SK-MEL-5 (cell line): ENCODE measurements at regions not wholly inside any gene's neighbourhood (a gene's known extent, or its start where the extent isn't known, plus 50 kb on each side); places are given as distances from the start of the nearest gene placed in this dataset.

Source experiments
- DNase-seq: peaks from one replicate; pipeline ENCODE4 v3.0.0-alpha.2; 2016; ENCODE audit warnings: low read depth, low spot score
- in situ Hi-C: cut with HindIII; loops from 2 replicates; pipeline ENCODE4 v1.10.0; 2016; ENCODE audit warnings: low sequenced_read_pairs, high pct_unique_total_duplicates, low pct_unique_long_range_greater_than_20kb

DNA sequence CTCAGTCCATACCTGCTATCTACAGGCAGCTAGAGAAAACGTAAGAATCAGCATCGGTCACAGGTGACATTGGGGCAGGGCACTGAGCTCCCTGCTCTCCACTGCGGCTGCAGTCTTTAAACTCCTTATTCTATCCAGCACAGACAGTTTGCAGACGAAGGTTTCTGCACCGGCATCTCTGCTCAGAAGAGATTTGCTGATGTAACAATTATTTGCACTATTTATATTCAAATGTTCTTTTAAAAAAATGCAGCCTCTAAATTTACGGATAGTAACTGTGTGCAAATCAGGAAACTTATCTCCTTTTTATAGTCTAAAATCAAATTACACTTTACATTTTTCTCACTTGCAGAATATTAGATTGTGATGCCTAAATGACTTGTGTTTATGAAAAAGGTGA lies 671.0 kb downstream of the VRK1 start:
- no peak for DNase-seq
- in situ Hi-C loops = no loop called here

- in situ Hi-C loops = no loop called here
- DNase-seq = no peak
Observed at GRCh38 chr14:97477353-97477752, 680.2 kb downstream of the VRK1 start.

DNA sequence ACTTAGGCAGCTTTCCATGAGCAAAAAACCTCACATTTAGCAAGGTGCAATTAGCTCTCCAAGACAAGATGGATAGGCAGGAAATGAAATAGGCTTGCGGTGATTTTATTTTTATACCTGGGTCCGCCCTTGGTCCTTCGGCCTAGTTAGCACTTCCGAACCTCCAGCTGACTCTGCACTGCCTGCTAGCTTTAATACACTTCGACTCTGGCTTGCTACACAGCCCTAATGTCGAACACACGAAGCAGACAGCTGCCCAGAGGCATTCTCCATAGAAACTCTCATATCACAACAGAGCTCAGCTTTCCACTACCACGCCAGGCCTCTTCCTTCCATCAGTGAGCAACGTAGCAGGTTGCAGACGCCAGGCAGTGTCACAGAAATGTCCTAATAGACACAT lies 688.0 kb downstream of the VRK1 start:
- DNase-seq = no peak
- in situ Hi-C loops = no loop called here

GRCh38 chr14:97486601-97487120 lies 689.5 kb downstream of the VRK1 start:
- DNase-seq = no peak

GRCh38 chr14:97489750-97490149 lies 692.6 kb downstream of the VRK1 start:
- in situ Hi-C loops = no loop called here
- no peak for DNase-seq

More at GRCh38 chr14:97486601-97487120, 689.5 kb downstream of the VRK1 start:
- in situ Hi-C loops = no loop called here

DNA sequence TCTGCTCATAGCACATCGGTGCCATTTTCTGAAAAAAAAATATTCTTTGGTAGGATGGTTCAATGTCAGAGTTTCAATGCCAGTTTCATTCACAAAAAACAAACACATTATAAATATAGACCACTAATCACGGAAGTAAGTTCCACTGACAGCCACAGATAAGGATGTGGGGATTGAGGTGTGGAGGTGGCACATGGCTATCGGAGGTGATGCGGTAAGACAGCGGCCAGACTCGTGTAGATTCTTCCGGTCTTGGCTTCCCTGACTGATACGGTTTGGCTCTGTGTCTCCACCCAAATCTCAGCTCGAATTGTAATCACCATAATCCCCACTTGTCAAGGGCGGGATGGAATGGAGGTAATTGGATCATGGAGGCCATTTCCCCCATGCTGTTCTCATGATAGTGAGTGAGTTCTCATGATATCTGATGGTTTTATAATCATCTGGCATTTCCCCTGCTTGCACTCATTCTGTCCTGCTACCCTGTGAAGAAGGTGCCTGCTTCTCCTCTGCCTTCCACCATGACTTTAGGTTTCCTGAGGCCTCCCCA lies 693.4 kb downstream of the VRK1 start:
- in situ Hi-C loops = no loop called here
- DNase-seq = no peak

- in situ Hi-C loops = no loop called here
- no peak for DNase-seq
Observed at GRCh38 chr14:97491697-97492096, 694.5 kb downstream of the VRK1 start.

DNA sequence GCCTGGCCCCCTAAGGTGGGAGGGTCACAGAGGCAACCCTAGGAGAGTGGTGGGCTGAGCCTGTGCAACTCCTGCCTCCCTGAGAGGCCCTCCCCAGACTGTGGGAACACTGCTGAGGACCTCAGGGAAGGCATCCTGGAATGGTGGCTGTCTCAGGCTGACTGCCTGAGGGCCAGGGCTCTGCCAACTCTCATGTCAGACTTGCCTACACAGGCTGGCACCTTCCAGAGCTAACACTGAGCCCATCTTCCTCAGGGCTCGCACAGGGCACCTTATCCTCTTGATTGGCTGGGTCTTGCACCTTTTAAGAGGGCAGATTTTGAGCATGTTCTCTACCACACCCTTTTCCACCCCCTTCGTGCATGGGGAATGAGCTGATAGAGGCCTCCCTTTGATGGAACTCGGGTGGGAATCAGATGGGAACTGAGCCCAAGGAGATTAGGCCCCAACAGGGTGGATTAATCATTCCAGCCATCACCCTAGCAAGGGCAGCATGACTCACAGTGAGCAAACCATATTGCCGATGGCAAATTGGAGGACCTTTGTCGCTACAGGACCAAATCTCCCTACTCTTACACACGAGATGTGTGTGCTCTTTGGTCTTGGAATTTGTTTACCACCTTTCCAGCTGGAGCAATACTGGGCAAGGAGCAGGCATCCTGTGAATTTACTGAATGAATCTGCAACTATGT lies 702.8 kb downstream of the VRK1 start:
- in situ Hi-C loops = no loop called here
- DNase-seq = no peak

DNA sequence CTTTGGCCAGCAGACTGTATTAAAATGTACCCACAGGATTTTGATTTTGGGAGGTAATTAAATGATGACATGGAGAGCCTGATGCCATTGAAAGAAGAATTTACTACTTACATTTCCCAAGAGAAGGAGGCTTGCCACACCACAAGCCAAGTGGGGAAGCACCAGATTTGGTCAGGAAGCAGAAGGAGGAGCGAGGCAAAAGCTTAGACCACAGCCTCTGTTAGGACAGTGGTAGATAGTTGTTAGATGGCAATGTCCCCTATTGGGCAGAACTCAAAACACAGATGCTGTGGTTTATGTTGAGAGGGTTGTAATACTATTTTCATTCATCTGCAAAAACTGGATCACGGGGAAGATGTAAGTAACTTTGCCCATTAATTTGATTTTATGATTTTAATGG lies 709.4 kb downstream of the VRK1 start:
- in situ Hi-C loops = no loop called here

GRCh38 chr14:97513891-97514290 lies 716.7 kb downstream of the VRK1 start:
- no peak for DNase-seq
- in situ Hi-C loops = no loop called here

More for the DNA sequence above, 709.4 kb downstream of the VRK1 start:
- no peak for DNase-seq

DNA sequence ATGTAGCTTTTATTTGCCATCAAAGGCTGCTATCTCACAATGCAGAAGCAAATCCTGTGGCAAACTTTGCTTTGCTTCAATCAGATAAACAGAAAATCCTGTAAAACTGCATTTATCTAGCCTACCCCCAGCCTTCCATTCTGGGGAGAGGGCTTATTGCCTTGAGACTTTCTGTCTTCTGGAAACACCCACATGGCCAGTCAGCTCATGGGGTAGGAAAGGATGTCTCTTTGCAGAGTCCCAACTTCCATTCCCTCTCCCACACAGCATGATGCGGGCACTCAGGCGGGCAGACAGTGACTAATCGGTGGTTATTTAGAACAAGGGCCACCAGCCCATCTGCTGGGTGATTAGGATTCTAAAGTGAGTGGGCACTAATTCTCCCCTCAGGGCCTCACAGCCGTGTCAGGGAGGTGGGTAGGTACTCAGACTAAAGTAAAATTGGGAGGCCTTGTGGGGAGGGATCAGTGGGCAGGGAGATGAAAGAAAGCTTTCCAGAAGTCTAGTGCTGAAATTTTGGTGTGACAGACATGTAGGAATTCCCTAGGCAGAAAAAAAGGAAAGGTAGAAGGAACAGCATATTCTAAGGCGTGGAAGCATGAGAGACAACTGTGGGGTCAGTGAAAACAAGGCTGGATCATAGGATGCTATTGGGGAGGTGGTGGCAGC lies 720.5 kb downstream of the VRK1 start:
- DNase-seq = no peak
- in situ Hi-C loops = no loop called here

- no peak for DNase-seq
- in situ Hi-C loops = no loop called here
Observed at GRCh38 chr14:97523936-97524335, 726.8 kb downstream of the VRK1 start.

DNA sequence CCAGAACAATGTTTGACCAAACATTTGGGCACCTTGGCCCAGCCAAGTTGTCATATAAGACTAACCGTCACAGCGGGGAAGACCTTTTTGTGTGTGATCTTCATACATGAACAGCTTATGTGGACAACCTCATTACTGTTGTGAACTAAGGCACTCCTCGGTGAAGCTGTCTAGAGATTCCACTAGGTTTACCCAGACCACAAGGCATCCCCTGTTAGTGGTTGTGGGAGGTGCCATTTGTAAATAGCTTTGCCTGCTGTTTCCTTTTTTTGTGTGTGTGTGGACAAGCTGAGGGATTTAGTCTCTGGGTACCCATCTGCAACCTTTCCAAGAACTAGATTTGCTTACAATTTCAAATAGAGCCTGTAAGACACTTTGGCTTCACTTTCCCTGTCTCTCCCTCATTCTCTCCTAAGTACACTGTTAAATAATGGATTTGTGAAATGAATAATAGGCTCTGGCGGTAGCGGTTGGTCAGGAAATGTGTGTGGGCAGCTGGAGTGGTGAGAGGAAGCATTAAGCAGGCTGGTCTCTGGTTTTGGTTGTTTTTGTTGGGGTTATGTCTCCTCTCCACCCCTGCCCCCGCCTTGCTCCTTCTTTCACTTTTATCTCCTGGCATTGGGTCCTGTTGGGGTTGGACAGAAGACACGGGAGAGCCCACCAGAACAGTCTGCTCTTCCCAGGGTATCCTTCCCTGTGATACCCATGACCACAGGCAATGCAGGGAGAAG lies 727.6 kb downstream of the VRK1 start:
- no peak for DNase-seq
- in situ Hi-C loops = no loop called here

- DNase-seq = no peak
- in situ Hi-C loops = no loop called here
Observed at GRCh38 chr14:97527993-97528392, 730.8 kb downstream of the VRK1 start.

DNA sequence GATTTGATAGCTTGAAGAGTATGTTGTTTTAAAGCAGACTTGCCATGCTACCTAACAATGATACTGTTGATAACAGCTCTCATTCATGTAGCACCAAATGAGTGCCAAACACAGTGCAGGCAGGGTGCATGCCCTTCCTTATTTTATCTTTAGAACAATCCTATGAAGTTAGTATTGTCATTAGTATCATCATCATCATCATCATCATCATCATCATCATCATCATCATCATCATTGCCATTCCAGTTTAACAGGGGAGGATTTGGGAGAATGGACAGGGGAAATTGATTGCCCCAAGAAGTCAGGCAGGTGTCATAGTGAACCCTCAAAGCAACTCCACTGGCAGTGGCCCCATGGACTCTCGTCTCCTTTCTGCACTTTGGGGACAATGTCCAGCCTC lies 734.9 kb downstream of the VRK1 start:
- in situ Hi-C loops = no loop called here
- DNase-seq = no peak

- DNase-seq = no peak
- in situ Hi-C loops = no loop called here
Observed at GRCh38 chr14:97536421-97536820, 739.2 kb downstream of the VRK1 start.

GRCh38 chr14:97538749-97539410 lies 741.7 kb downstream of the VRK1 start:
- no peak for DNase-seq
- in situ Hi-C loops = no loop called here

- DNase-seq = no peak
- in situ Hi-C loops = no loop called here
Observed at GRCh38 chr14:97539411-97539795, 742.2 kb downstream of the VRK1 start.
